ENCODE measurements at regions not wholly inside any gene's neighbourhood (a gene's known extent, or its start where the extent isn't known, plus 50 kb on each side); places are given as distances from the start of the nearest gene placed in this dataset.

GRCh38 chr9:79985264-79985663, 413.5 kb downstream of the TLE4 start:
- no peak for TF ChIP-seq CTCF (conservative IDR thresholded peaks at IDR 0.05 in 1 of 2, IDR thresholded peaks at IDR 0.05 in 1 of 2; ENCODE audit: extremely low read depth in 1 of 2, insufficient read depth in 1 of 2, low read depth in 1 of 2, low read length in 2 of 2)
- no peak for TF ChIP-seq EZH2 (IDR thresholded peaks at IDR 0.05; ENCODE audit: borderline replicate concordance, low read length)

Measured in mammary epithelial cell (primary cell).